GM10266 (cell line): ENCODE measurements at regions not wholly inside any gene's neighbourhood (a gene's known extent, or its start where the extent isn't known, plus 50 kb on each side); places are given as distances from the start of the nearest gene placed in this dataset.
"Not testable (repeated sequence)": the region's sequence is repeated elsewhere in the genome, so short reads cannot be mapped to it uniquely, and the experiment has no call there.

ENCODE experiments used
- DNase-seq: peaks from one replicate; pipeline ENCODE4 v3.0.0; 2012; ENCODE audit errors: extremely low spot score
- CTCF ChIP-seq: IDR thresholded peaks from 2 replicates; pipeline ENCODE4 v1.5.1; 2012; ENCODE audit warnings: mild to moderate bottlenecking, low read depth; ENCODE audit not compliant: control insufficient read depth, insufficient read depth; ENCODE audit errors: missing control alignments

GRCh38 chr16:76862901-76863300 lies 328.1 kb upstream of the MON1B start:
- no peak for DNase-seq
- no peak for TF ChIP-seq CTCF

GRCh38 chr16:76866994-76867393 lies 324.0 kb upstream of the MON1B start:
- TF ChIP-seq CTCF, result no peak
- no peak for DNase-seq

- no peak for DNase-seq
- TF ChIP-seq CTCF, result no peak
Observed at GRCh38 chr16:76875898-76876297, 315.1 kb upstream of the MON1B start.

GRCh38 chr16:76879420-76879819 lies 311.6 kb upstream of the MON1B start:
- no peak for DNase-seq
- no peak for TF ChIP-seq CTCF

GRCh38 chr16:76880523-76880922 lies 310.5 kb upstream of the MON1B start:
- DNase-seq, result not testable (repeated sequence)

GRCh38 chr16:76882105-76882504 lies 308.9 kb upstream of the MON1B start:
- no peak for DNase-seq
- TF ChIP-seq CTCF, result no peak

GRCh38 chr16:76883076-76883475 lies 307.9 kb upstream of the MON1B start:
- DNase-seq, result no peak
- no peak for TF ChIP-seq CTCF

- DNase-seq, result no peak
- TF ChIP-seq CTCF, result no peak
Observed at GRCh38 chr16:76885776-76886537, 305.0 kb upstream of the MON1B start.
